H1 (cell line): ENCODE measurements at regions not wholly inside any gene's neighbourhood (a gene's known extent, or its start where the extent isn't known, plus 50 kb on each side); places are given as distances from the start of the nearest gene placed in this dataset.

Experiments used
- CTCF ChIA-PET: fragments of 300-600 bp; sonication (Branson Sonifier 250); formaldehyde crosslinking; loops from one replicate; lab custom pipeline; 2021; ENCODE audit not compliant: partially characterized antibody; lab: Charles Lee
- POLR2A ChIA-PET: fragments of 300-600 bp; sonication (Branson Sonifier 250); formaldehyde crosslinking; loops from one replicate; lab custom pipeline; 2021; ENCODE audit warnings: inconsistent platforms; ENCODE audit not compliant: partially characterized antibody; lab: Charles Lee
- DNase-seq, 2 experiments: peaks; one replicate each; pipeline versions ENCODE4 v3.0.0 to v3.0.0-alpha.2; 2010 to 2022; ENCODE audit warnings: low spot score in 2 of 2, low read depth in 1 of 2, mixed read lengths in 1 of 2
- FAIRE-seq: peaks from 2 replicates; lab custom pipeline; 2011; peaks lifted over from hg19 to GRCh38; lab: Jason Lieb, UNC
- H2AFZ ChIP-seq: 2 replicates; pipeline ENCODE4 v1.8.1; 2012; ENCODE audit warnings: low read length, inconsistent platforms
- H2AK5ac ChIP-seq: 2 replicates; pipeline ENCODE4 v1.6.1; 2013; ENCODE audit warnings: low read depth, low read length
- H2BK120ac ChIP-seq: replicated peaks from 2 replicates; pipeline ENCODE3; 2013; ENCODE audit warnings: low read depth, low read length, inconsistent platforms
- H2BK12ac ChIP-seq: 2 replicates; pipeline ENCODE4 v1.6.1; 2013; ENCODE audit warnings: low read depth, low read length
- H2BK15ac ChIP-seq: 2 replicates; pipeline ENCODE4 v1.6.1; 2013; ENCODE audit warnings: low read length
- H2BK20ac ChIP-seq: 2 replicates; pipeline ENCODE4 v1.6.1; 2013; ENCODE audit warnings: low read length
- H2BK5ac ChIP-seq: 2 replicates; pipeline ENCODE4 v1.6.1; 2013; ENCODE audit warnings: low read depth, low read length
- H3K14ac ChIP-seq: 2 replicates; pipeline ENCODE4 v1.6.1; 2013; ENCODE audit warnings: inconsistent platforms; ENCODE audit not compliant: insufficient read length
- H3K18ac ChIP-seq: 2 replicates; pipeline ENCODE4 v1.6.1; 2013; ENCODE audit warnings: low read length; ENCODE audit errors: extremely low read depth
- H3K23ac ChIP-seq: 2 replicates; pipeline ENCODE4 v1.6.1; 2013; ENCODE audit warnings: inconsistent platforms; ENCODE audit not compliant: insufficient read length
- H3K23me2 ChIP-seq: 2 replicates; pipeline ENCODE4 v1.6.1; 2013; ENCODE audit warnings: low read depth, low read length
- H3K27ac ChIP-seq: 2 replicates; pipeline ENCODE4 v1.6.1; 2011; ENCODE audit warnings: low read depth, low read length, inconsistent platforms
- H3K27me3 ChIP-seq, 4 experiments: replicated peaks in 1 of 4; 1 replicate in 1 of 4; 2 replicates in 3 of 4; pipeline versions ENCODE4 v1.6.1 to v1.8.1; 2011 to 2013; ENCODE audit warnings: low read length in 3 of 4, mild to moderate bottlenecking in 3 of 4, inconsistent platforms in 2 of 4, mixed read lengths in 2 of 4, moderate library complexity in 1 of 4; ENCODE audit not compliant: control insufficient read depth in 3 of 4, insufficient read depth in 3 of 4; ENCODE audit errors: extremely low read depth in 1 of 4
- H3K36me3 ChIP-seq, 4 experiments: 2 replicates each; pipeline versions ENCODE4 v1.6.1 to v1.8.1; 2011 to 2013; ENCODE audit warnings: mild to moderate bottlenecking in 4 of 4, low read length in 3 of 4, moderate library complexity in 2 of 4, control low read depth in 1 of 4, inconsistent platforms in 1 of 4; ENCODE audit not compliant: insufficient read depth in 4 of 4, control insufficient read depth in 2 of 4
- H3K4ac ChIP-seq: replicated peaks from 2 replicates; pipeline ENCODE3; 2013; ENCODE audit warnings: low read length, low read depth, mixed read lengths, inconsistent platforms; ENCODE audit not compliant: insufficient read length
- H3K4me1 ChIP-seq, 4 experiments: replicated peaks in 1 of 4; 1 replicate in 1 of 4; 2 replicates in 3 of 4; pipeline versions ENCODE4 v1.6.1 to v1.8.1; 2011 to 2013; ENCODE audit warnings: low read length in 3 of 4, inconsistent platforms in 2 of 4, mixed read lengths in 1 of 4; ENCODE audit not compliant: insufficient read depth in 4 of 4, control insufficient read depth in 3 of 4
- H3K4me2 ChIP-seq, 2 experiments: 2 replicates each; pipeline versions ENCODE4 v1.6.1 to v1.8.1; 2011 to 2013; ENCODE audit warnings: low read depth in 2 of 2, low read length in 2 of 2, control low read depth in 1 of 2, inconsistent platforms in 1 of 2, mild to moderate bottlenecking in 1 of 2; ENCODE audit not compliant: insufficient read depth in 1 of 2
- H3K4me3 ChIP-seq, 4 experiments: fragments of 200-600, 300-600 bp in 1 of 4; sonication (generic), shearing (Covaris generic), sonication (Bioruptor Twin) in 1 of 4; 2 replicates each; pipeline versions ENCODE4 v1.5.1 to v1.8.1; 2011 to 2016; ENCODE audit warnings: low read length in 4 of 4, low read depth in 3 of 4, control low read depth in 2 of 4, inconsistent platforms in 2 of 4, mild to moderate bottlenecking in 2 of 4, mixed read lengths in 1 of 4, moderate library complexity in 1 of 4; ENCODE audit not compliant: insufficient read depth in 2 of 4; ENCODE audit errors: extremely low read depth in 1 of 4
- H3K56ac ChIP-seq: replicated peaks from 2 replicates; pipeline ENCODE3; 2013; ENCODE audit warnings: low read depth, mild to moderate bottlenecking, mixed read lengths, low read length, inconsistent platforms; ENCODE audit not compliant: insufficient read length
- H3K79me1 ChIP-seq: 2 replicates; pipeline ENCODE4 v1.6.1; 2013; ENCODE audit warnings: low read depth, low read length, control low read depth
- H3K79me2 ChIP-seq, 2 experiments: 2 replicates each; pipeline versions ENCODE4 v1.6.1 to v1.8.1; 2012 to 2013; ENCODE audit warnings: low read length in 2 of 2, mild to moderate bottlenecking in 2 of 2, inconsistent platforms in 1 of 2; ENCODE audit not compliant: insufficient read depth in 2 of 2, control insufficient read depth in 1 of 2
- H3K9ac ChIP-seq, 4 experiments: replicated peaks in 1 of 4; 1 replicate in 1 of 4; 2 replicates in 3 of 4; pipeline versions ENCODE4 v1.6.1 to v1.8.1; 2011 to 2013; ENCODE audit warnings: low read depth in 3 of 4, low read length in 3 of 4, control low read depth in 2 of 4, mild to moderate bottlenecking in 2 of 4, moderate library complexity in 2 of 4, inconsistent platforms in 1 of 4; ENCODE audit errors: extremely low read depth in 1 of 4
- H3K9me3 ChIP-seq, 2 experiments: 2 replicates each; pipeline versions ENCODE4 v1.6.1 to v1.8.1; 2012 to 2013; ENCODE audit warnings: mild to moderate bottlenecking in 2 of 2, moderate library complexity in 2 of 2, control low read depth in 1 of 2, inconsistent platforms in 1 of 2, low read depth in 1 of 2, low read length in 1 of 2, mixed read lengths in 1 of 2; ENCODE audit not compliant: insufficient read depth in 2 of 2
- H4K20me1 ChIP-seq, 2 experiments: replicated peaks in 1 of 2; 2 replicates each; pipeline versions ENCODE3 to v1.8.1; 2011 to 2013; ENCODE audit warnings: inconsistent platforms in 2 of 2, low read length in 2 of 2, mild to moderate bottlenecking in 1 of 2; ENCODE audit not compliant: insufficient read depth in 2 of 2, control insufficient read depth in 1 of 2
- H4K5ac ChIP-seq: 2 replicates; pipeline ENCODE4 v1.6.1; 2013; ENCODE audit warnings: low read length, low read depth, mixed read lengths, inconsistent platforms; ENCODE audit not compliant: insufficient read length
- H4K8ac ChIP-seq: 2 replicates; pipeline ENCODE4 v1.8.0; 2013; ENCODE audit warnings: mild to moderate bottlenecking, moderate library complexity, low read length, inconsistent platforms; ENCODE audit not compliant: insufficient read depth; ENCODE audit errors: extremely low read depth
- H4K91ac ChIP-seq: replicated peaks from 2 replicates; pipeline ENCODE3; 2013; ENCODE audit warnings: low read length, mixed read lengths, inconsistent platforms; ENCODE audit not compliant: insufficient read length
- RBBP5 ChIP-seq: IDR thresholded peaks from 2 replicates; pipeline ENCODE4 v1.7.1; 2012; ENCODE audit warnings: low read depth, mild to moderate bottlenecking, inconsistent platforms, low read length, moderate library complexity, borderline replicate concordance
- WGBS, 2 experiments: shearing (Covaris generic) in 1 of 2; methylation state at CpG; one replicate each; pipeline versions ENCODE4 v1.1.6 to v1.1.7; 2013 to 2015; ENCODE audit warnings: low lambda C conversion rate in 2 of 2, mixed read lengths in 2 of 2, inconsistent platforms in 1 of 2, low coverage in 1 of 2, missing lambda C conversion rate in 1 of 2; ENCODE audit not compliant: insufficient replicate concordance in 2 of 2, insufficient coverage in 1 of 2, insufficient read length in 1 of 2; ENCODE audit errors: extremely low coverage in 1 of 2, missing lambda C conversion rate in 1 of 2; 5-methylcytosine and 5-hydroxymethylcytosine counted together

DNA sequence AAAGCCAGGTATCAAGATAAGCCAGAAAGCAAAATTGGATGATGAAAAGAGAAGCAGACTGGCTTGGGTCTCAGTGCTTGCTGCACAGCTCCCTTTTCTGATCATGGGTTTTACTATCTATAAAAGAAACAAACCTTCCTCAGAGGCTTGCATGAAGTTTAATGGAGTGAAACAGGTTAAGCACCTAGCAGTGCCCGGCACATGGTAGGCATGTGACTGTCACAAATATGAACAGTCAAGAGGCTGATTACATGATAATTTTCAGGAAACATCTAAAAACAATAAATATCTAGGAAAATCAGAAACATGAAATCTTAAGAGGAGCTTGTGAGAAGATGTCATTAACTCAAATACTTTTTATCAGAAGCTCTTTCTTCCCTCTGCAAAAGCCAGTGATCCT is 519.2 kb downstream of the EPHB1 start:
- Histone ChIP-seq H4K5ac (no peak overlapping the region), H2AK5ac (no peak overlapping the region)
- TF ChIP-seq RBBP5, result no peak
- TF ChIP-seq, all 59 proteins: peak for 0
- H3K4me2 ChIP-seq, result no peak overlapping the region
- H3K27me3 ChIP-seq, result no peaks in the 10 kb centered on the region
- H2BK20ac ChIP-seq, result no peak overlapping the region
- no peak overlapping the region for H3K23ac ChIP-seq
- H3K9me3 ChIP-seq, result no peaks in the 10 kb centered on the region
- ChIA-PET POLR2A (no interaction called here), CTCF (interaction anchor here (0.8 kb wide), 1 partner anchor 68 kb away, joined by 4 read pairs; no protein-coding TSS in a partner anchor)
- H3K4me3 ChIP-seq, result no peak overlapping the region
- H3K36me3 ChIP-seq, result no peaks in the 10 kb centered on the region
- H2BK12ac ChIP-seq, result no peak overlapping the region
- no peaks in the 10 kb centered on the region for H3K23me2 ChIP-seq
- H3K18ac ChIP-seq, result no peak overlapping the region
- H2BK5ac ChIP-seq, result no peak overlapping the region
- H3K79me2 ChIP-seq, result no peaks in the 10 kb centered on the region
- H3K9ac ChIP-seq, result no peak overlapping the region
- H2AFZ ChIP-seq, result no peak overlapping the region
- H4K8ac ChIP-seq, result no peak overlapping the region
- peaks cover 0 to 2% (median 0%) of the 10 kb centered on the region in 4 experiments; a peak in 1 of 7 replicates for H3K4me1 ChIP-seq
- DNase-seq, result no peak
- H2BK120ac ChIP-seq, result no peak overlapping the region
- H3K4ac ChIP-seq, result no peak overlapping the region
- no peak overlapping the region for H4K91ac ChIP-seq
- no peak overlapping the region for H2BK15ac ChIP-seq
- H3K27ac ChIP-seq, result no peak overlapping the region
- FAIRE-seq, result no peak
- WGBS, 2 experiments, result 100% methylated on average over 1 of the region's 1 CpG; no CpG with 5 or more reads in 1 of the 2 experiments
- no peak overlapping the region for H3K56ac ChIP-seq
- no peaks in the 10 kb centered on the region for H4K20me1 ChIP-seq
- H3K79me1 ChIP-seq, result no peaks in the 10 kb centered on the region
- no peak overlapping the region for H3K14ac ChIP-seq
